ENCODE measurements at regions not wholly inside any gene's neighbourhood (a gene's known extent, or its start where the extent isn't known, plus 50 kb on each side); places are given as distances from the start of the nearest gene placed in this dataset.

- TF ChIP-seq, protein P1, sequence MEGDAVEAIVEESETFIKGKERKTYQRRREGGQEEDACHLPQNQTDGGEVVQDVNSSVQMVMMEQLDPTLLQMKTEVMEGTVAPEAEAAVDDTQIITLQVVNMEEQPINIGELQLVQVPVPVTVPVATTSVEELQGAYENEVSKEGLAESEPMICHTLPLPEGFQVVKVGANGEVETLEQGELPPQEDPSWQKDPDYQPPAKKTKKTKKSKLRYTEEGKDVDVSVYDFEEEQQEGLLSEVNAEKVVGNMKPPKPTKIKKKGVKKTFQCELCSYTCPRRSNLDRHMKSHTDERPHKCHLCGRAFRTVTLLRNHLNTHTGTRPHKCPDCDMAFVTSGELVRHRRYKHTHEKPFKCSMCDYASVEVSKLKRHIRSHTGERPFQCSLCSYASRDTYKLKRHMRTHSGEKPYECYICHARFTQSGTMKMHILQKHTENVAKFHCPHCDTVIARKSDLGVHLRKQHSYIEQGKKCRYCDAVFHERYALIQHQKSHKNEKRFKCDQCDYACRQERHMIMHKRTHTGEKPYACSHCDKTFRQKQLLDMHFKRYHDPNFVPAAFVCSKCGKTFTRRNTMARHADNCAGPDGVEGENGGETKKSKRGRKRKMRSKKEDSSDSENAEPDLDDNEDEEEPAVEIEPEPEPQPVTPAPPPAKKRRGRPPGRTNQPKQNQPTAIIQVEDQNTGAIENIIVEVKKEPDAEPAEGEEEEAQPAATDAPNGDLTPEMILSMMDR (IDR thresholded peaks at IDR 0.05): no peak
- no peak for TF ChIP-seq POLR2A (IDR thresholded peaks at IDR 0.05)
Observed at GRCh38 chr6:40695750-40696415, 108.7 kb upstream of the LRFN2 start.
